Adrenal gland (tissue), 5 donors: ENCODE measurements at regions not wholly inside any gene's neighbourhood (a gene's known extent, or its start where the extent isn't known, plus 50 kb on each side); places are given as distances from the start of the nearest gene placed in this dataset.

Experiments
- POLR2A ChIP-seq, 2 donors: fragments of 450-650 bp; IDR thresholded peaks; one replicate each; pipeline ENCODE4 v1.6.1; 2017; ENCODE audit warnings: antibody characterized with exemption in 2 of 2, mild to moderate bottlenecking in 2 of 2, moderate library complexity in 1 of 2
- TF ChIP-seq, protein P1 (sequence below), 6 experiments: fragments of 450-650 bp in 4 of 6; fragments of 200-600 bp in 2 of 6; sonication (generic) in 1 of 6; IDR thresholded peaks; 1 replicate in 5 of 6; 2 replicates in 1 of 6; pipeline versions ENCODE4 v1.5.1 to v1.8.0; 2016 to 2021; ENCODE audit warnings: antibody characterized with exemption in 6 of 6, mild to moderate bottlenecking in 2 of 6, moderate library complexity in 1 of 6
- donor health status: DM: no; HTN: no; CAD: no.

DNA sequence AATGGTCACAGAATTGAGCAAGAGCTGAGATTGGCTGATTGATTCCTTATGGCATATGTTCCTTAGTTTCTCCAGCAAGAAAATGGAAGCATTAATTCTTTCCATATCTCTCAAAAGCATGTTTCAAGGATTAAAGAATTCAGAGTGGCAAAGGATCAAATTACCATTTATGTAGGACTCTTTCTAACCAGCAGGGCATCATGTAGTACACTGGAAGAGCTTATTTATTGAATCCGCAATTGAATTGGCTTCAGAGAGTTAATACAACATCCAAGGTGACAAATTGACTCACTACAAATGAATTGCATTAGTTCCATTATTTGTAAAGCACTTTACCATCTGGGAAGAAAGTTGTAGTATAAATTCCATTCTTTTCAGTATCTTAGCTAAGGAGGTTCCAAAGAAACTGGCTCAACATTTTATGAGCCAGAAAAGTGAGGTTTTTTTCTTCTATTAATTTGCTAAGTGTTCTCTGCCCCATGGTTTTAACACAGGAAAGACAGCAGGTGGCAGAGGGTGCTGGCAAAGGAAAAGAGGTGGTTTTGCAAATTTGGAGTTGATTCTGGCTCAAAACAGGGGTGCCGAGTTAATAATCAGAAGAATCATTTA, 409.9 kb downstream of the MTX2 start:
- TF ChIP-seq, protein P1, sequence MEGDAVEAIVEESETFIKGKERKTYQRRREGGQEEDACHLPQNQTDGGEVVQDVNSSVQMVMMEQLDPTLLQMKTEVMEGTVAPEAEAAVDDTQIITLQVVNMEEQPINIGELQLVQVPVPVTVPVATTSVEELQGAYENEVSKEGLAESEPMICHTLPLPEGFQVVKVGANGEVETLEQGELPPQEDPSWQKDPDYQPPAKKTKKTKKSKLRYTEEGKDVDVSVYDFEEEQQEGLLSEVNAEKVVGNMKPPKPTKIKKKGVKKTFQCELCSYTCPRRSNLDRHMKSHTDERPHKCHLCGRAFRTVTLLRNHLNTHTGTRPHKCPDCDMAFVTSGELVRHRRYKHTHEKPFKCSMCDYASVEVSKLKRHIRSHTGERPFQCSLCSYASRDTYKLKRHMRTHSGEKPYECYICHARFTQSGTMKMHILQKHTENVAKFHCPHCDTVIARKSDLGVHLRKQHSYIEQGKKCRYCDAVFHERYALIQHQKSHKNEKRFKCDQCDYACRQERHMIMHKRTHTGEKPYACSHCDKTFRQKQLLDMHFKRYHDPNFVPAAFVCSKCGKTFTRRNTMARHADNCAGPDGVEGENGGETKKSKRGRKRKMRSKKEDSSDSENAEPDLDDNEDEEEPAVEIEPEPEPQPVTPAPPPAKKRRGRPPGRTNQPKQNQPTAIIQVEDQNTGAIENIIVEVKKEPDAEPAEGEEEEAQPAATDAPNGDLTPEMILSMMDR (IDR thresholded peaks at IDR 0.05): no peak
- TF ChIP-seq POLR2A (IDR thresholded peaks at IDR 0.05): no peak
